HG02943 (cell line): ENCODE measurements at regions not wholly inside any gene's neighbourhood (a gene's known extent, or its start where the extent isn't known, plus 50 kb on each side); places are given as distances from the start of the nearest gene placed in this dataset.

Experiments
- ATAC-seq: cut with Tn5 transposase; IDR thresholded peaks from one replicate; pipeline ENCODE4 v1.9.1; 2021; ENCODE audit warnings: mild to moderate bottlenecking, low read depth, moderate library complexity; ENCODE audit not compliant: unreplicated experiment

GRCh38 chr2:126822921-126823320, 75.8 kb upstream of the TEX51 start:
- ATAC-seq: no peak

- ATAC-seq: no peak
These were observed 74.7 kb upstream of the TEX51 start for GRCh38 chr2:126823951-126824350.

- ATAC-seq: no peak
These were observed 74.0 kb upstream of the TEX51 start for GRCh38 chr2:126824663-126825062.

- no peak for ATAC-seq
These were observed 73.4 kb upstream of the TEX51 start for GRCh38 chr2:126825316-126825715.

- no peak for ATAC-seq
These were observed 72.2 kb upstream of the TEX51 start for GRCh38 chr2:126826491-126826890.

GRCh38 chr2:126827371-126827770, 71.3 kb upstream of the TEX51 start:
- ATAC-seq: no peak

GRCh38 chr2:126828051-126828450, 70.6 kb upstream of the TEX51 start:
- no peak for ATAC-seq

- ATAC-seq: no peak
These were observed 70.2 kb upstream of the TEX51 start for GRCh38 chr2:126828491-126828890.

- ATAC-seq: no peak
These were observed 67.3 kb upstream of the TEX51 start for GRCh38 chr2:126831234-126832005.

- ATAC-seq: no peak
These were observed 66.7 kb upstream of the TEX51 start for GRCh38 chr2:126832014-126832413.

- ATAC-seq: no peak
These were observed 65.9 kb upstream of the TEX51 start for GRCh38 chr2:126832757-126833156.

GRCh38 chr2:126834006-126834659, 64.6 kb upstream of the TEX51 start:
- no peak for ATAC-seq

GRCh38 chr2:126835261-126835660, 63.4 kb upstream of the TEX51 start:
- ATAC-seq: no peak

GRCh38 chr2:126835831-126836230, 62.9 kb upstream of the TEX51 start:
- ATAC-seq: no peak

GRCh38 chr2:126836761-126837679, 61.7 kb upstream of the TEX51 start:
- ATAC-seq: no peak

- no peak for ATAC-seq
These were observed 60.5 kb upstream of the TEX51 start for GRCh38 chr2:126837966-126838715.

- no peak for ATAC-seq
These were observed 60.0 kb upstream of the TEX51 start for GRCh38 chr2:126838716-126838985.

GRCh38 chr2:126839796-126840195, 58.9 kb upstream of the TEX51 start:
- ATAC-seq: no peak

GRCh38 chr2:126843081-126843480, 55.6 kb upstream of the TEX51 start:
- ATAC-seq: no peak

GRCh38 chr2:126846241-126846640, 52.4 kb upstream of the TEX51 start:
- ATAC-seq: no peak
